ENCODE measurements at regions not wholly inside any gene's neighbourhood (a gene's known extent, or its start where the extent isn't known, plus 50 kb on each side); places are given as distances from the start of the nearest gene placed in this dataset.

- DNase-seq, result no peak
Measured at GRCh38 chr4:148522995-148523394, 80.8 kb upstream of the NR3C2 start.

DNA sequence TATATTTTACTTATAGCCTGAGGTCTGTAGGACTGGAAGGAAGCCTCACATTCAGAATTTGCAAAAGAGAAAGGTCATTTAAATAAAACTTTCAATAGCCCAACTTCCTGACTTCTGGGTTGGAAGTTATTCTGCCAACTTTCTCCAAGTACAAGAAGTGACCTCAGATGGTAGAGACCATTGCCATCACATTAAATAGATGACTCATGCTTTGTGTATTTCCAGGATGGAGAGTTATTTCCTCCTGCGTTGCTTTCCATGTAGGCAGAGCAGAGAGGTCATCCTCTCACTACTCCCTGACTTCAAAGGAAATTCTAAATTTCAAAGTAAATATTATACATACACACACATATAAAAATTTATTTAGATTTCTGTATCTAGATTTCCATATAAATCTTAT, 73.0 kb upstream of the NR3C2 start:
- no peak for DNase-seq

GRCh38 chr4:148514581-148514980, 72.4 kb upstream of the NR3C2 start:
- DNase-seq, result no peak

GRCh38 chr4:148514041-148514440, 71.8 kb upstream of the NR3C2 start:
- DNase-seq, result no peak

DNA sequence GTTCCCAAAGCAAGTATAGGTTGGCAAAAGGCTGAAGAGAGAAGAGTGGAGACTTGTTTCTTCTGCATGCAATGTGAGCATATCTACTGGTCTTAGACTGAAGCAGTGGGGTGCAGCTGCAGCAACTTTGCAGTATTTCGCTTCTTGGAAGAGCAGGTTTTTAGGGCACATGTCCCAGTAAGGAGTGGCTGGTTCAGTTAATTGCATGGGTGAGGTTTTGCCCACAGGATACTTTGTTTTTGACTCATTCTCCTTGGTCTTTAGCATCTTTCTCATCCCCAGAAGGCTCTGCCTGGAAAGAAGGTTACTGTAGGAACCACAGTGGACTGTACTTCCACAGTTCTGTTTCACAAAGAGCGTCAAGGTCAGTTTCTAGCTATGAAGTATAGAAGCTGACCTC, 68.0 kb upstream of the NR3C2 start:
- DNase-seq, result no peak

- DNase-seq, result no peak
Measured at GRCh38 chr4:148503681-148504080, 61.5 kb upstream of the NR3C2 start.

DNA sequence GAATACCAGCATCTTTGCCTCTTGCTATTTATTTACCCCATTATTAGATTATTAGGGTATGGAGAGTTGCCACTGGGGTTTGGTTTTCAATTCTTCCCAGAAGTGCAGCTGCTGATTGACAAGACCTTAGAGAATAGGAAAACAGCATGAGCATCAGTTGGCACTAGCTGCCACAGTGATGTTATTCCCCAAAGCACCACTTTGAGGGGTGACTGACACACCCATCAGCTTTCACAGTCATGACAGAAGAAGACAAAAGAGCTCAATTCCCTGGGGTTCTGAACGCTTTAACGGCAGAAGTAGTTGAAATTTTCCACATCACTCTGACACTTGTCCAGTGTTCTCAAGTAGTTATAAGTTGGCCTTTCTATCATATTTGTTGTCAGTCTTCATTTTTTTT, 55.0 kb upstream of the NR3C2 start:
- no peak for DNase-seq

DNA sequence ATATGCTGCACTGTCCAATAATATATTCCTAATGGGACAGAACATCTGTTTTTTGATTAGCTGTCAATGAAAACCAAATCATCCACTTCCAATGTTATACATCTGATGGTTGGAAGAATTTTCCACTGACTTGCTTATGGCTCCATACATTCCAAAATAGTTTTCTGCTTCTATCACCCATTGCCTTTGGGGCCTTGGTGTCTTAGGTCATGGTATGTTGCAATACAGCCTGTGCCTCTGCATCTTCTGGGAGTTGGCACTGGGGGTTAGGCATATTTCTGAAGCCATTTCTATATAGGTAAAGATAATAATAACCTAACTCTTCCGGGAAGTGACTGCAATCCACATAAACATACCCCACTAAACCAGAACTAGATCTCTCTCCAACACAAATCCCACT, 53.2 kb upstream of the NR3C2 start:
- no peak for DNase-seq

Data from GF-D8 (cell line).